ENCODE measurements at regions not wholly inside any gene's neighbourhood (a gene's known extent, or its start where the extent isn't known, plus 50 kb on each side); places are given as distances from the start of the nearest gene placed in this dataset.
"Not testable (repeated sequence)": the region's sequence is repeated elsewhere in the genome, so short reads cannot be mapped to it uniquely, and the experiment has no call there.

GRCh38 chr6:144681334-144681733 lies 396.2 kb downstream of the UTRN start:
- no peak for DNase-seq (ENCODE audit: low read depth)

GRCh38 chr6:144683216-144684070 lies 398.3 kb downstream of the UTRN start:
- no peak overlapping the region for H3K4me3 ChIP-seq (ENCODE audit: low read depth, low read length)
- DNase-seq (ENCODE audit: low read depth): no peak
- TF ChIP-seq CTCF (conservative IDR thresholded peaks at IDR 0.05; ENCODE audit: low read depth, low read length): no peak

More at GRCh38 chr6:144681334-144681733, 396.2 kb downstream of the UTRN start:
- H3K4me3 ChIP-seq (ENCODE audit: low read depth, low read length): no peak overlapping the region
- TF ChIP-seq CTCF (conservative IDR thresholded peaks at IDR 0.05; ENCODE audit: low read depth, low read length): no peak

GRCh38 chr6:144688713-144689112 lies 403.6 kb downstream of the UTRN start:
- TF ChIP-seq CTCF (conservative IDR thresholded peaks at IDR 0.05; ENCODE audit: low read depth, low read length): no peak
- DNase-seq (ENCODE audit: low read depth): no peak
- H3K4me3 ChIP-seq (ENCODE audit: low read depth, low read length): no peak overlapping the region

GRCh38 chr6:144689503-144690040 lies 404.4 kb downstream of the UTRN start:
- H3K4me3 ChIP-seq (ENCODE audit: low read depth, low read length): no peak overlapping the region
- no peak for TF ChIP-seq CTCF (conservative IDR thresholded peaks at IDR 0.05; ENCODE audit: low read depth, low read length)
- DNase-seq (ENCODE audit: low read depth): no peak

GRCh38 chr6:144690133-144690532 lies 405.0 kb downstream of the UTRN start:
- DNase-seq (ENCODE audit: low read depth): no peak
- no peak overlapping the region for H3K4me3 ChIP-seq (ENCODE audit: low read depth, low read length)
- no peak for TF ChIP-seq CTCF (conservative IDR thresholded peaks at IDR 0.05; ENCODE audit: low read depth, low read length)

GRCh38 chr6:144690666-144691065 lies 405.5 kb downstream of the UTRN start:
- DNase-seq (ENCODE audit: low read depth): no peak
- TF ChIP-seq CTCF (conservative IDR thresholded peaks at IDR 0.05; ENCODE audit: low read depth, low read length): no peak
- H3K4me3 ChIP-seq (ENCODE audit: low read depth, low read length): no peak overlapping the region

- not testable (repeated sequence) for H3K4me3 ChIP-seq (ENCODE audit: low read depth, low read length); DNase-seq (ENCODE audit: low read depth)
Measured at GRCh38 chr6:144692050-144692449, 406.9 kb downstream of the UTRN start.

Measured in choroid plexus epithelial cell (primary cell).